HEK293T (cell line): ENCODE measurements at regions not wholly inside any gene's neighbourhood (a gene's known extent, or its start where the extent isn't known, plus 50 kb on each side); places are given as distances from the start of the nearest gene placed in this dataset.

Experiments used
- CTCF ChIA-PET: fragments of 350-600 bp; formaldehyde crosslinking; extraction: SDS; loops from one replicate; lab custom pipeline; 2021; ENCODE audit warnings: antibody characterized with exemption, inconsistent platforms; lab: Yijun Ruan, JAX
- POLR2A ChIA-PET: fragments of 350-600 bp; formaldehyde crosslinking; extraction: SDS; loops from one replicate; lab custom pipeline; 2020; ENCODE audit warnings: antibody characterized with exemption, inconsistent platforms; lab: Yijun Ruan, JAX
- DNase-seq: peaks from one replicate; pipeline ENCODE4 v3.0.0; 2012; ENCODE audit warnings: mixed read lengths; ENCODE audit errors: extremely low spot score
- ARNT ChIP-seq: fragments of 450-650 bp; IDR thresholded peaks from 2 replicates; pipeline ENCODE4 v1.6.1; 2017; ENCODE audit warnings: mild to moderate bottlenecking
- BHLHE40 ChIP-seq: fragments of 450-650 bp; IDR thresholded peaks from 2 replicates; pipeline ENCODE4 v1.6.1; 2016; ENCODE audit warnings: mild to moderate bottlenecking, moderate library complexity, borderline replicate concordance
- CTBP1 ChIP-seq: fragments of 450-650 bp; IDR thresholded peaks from 2 replicates; pipeline ENCODE4 v1.6.1; 2016; ENCODE audit warnings: borderline replicate concordance
- ELF4 ChIP-seq: fragments of 450-650 bp; IDR thresholded peaks from 2 replicates; pipeline ENCODE4 v1.6.1; 2017; ENCODE audit warnings: antibody characterized with exemption
- FOXA1 ChIP-seq: fragments of 450-650 bp; IDR thresholded peaks from 2 replicates; pipeline ENCODE4 v1.6.1; 2016; ENCODE audit warnings: mild to moderate bottlenecking
- FOXK2 ChIP-seq: fragments of 450-650 bp; IDR thresholded peaks from 2 replicates; pipeline ENCODE4 v1.6.1; 2016; ENCODE audit warnings: mild to moderate bottlenecking
- FOXM1 ChIP-seq: fragments of 450-650 bp; IDR thresholded peaks from 2 replicates; pipeline ENCODE4 v1.6.1; 2017; ENCODE audit warnings: mild to moderate bottlenecking, borderline replicate concordance
- HDGF ChIP-seq: fragments of 450-650 bp; IDR thresholded peaks from 2 replicates; pipeline ENCODE4 v1.6.1; 2017; ENCODE audit warnings: antibody characterized with exemption, borderline replicate concordance
- L3MBTL2 ChIP-seq: fragments of 450-650 bp; conservative IDR thresholded peaks from 2 replicates; pipeline ENCODE4 v1.6.1; 2016; ENCODE audit warnings: mild to moderate bottlenecking
- LEF1 ChIP-seq: fragments of 450-650 bp; IDR thresholded peaks from 2 replicates; pipeline ENCODE4 v1.6.1; 2017; ENCODE audit warnings: mild to moderate bottlenecking, borderline replicate concordance
- NFRKB ChIP-seq: fragments of 450-650 bp; IDR thresholded peaks from 2 replicates; pipeline ENCODE4 v1.6.1; 2016; ENCODE audit warnings: mild to moderate bottlenecking, moderate library complexity
- PKNOX1 ChIP-seq: fragments of 450-650 bp; IDR thresholded peaks from 2 replicates; pipeline ENCODE4 v1.6.1; 2016
- SP1 ChIP-seq: fragments of 450-650 bp; IDR thresholded peaks from 2 replicates; pipeline ENCODE4 v1.6.1; 2017
- SUZ12 ChIP-seq: fragments of 450-650 bp; IDR thresholded peaks from 2 replicates; pipeline ENCODE4 v1.6.1; 2016; ENCODE audit warnings: mild to moderate bottlenecking
- TARDBP ChIP-seq: fragments of 450-650 bp; IDR thresholded peaks from 2 replicates; pipeline ENCODE4 v1.6.1; 2016
- ZNF384 ChIP-seq: fragments of 450-650 bp; IDR thresholded peaks from 2 replicates; pipeline ENCODE4 v1.6.1; 2016

GRCh38 chr11:121961321-121961801 lies 154.7 kb downstream of the BLID start:
- TF ChIP-seq SP1 (no peak), SUZ12 (no peak), CTBP1 (no peak), HDGF (no peak), ARNT (no peak), TARDBP (no peak), FOXM1 (no peak), LEF1 (no peak), L3MBTL2 (no peak), NFRKB (no peak), ELF4 (no peak), PKNOX1 (no peak), FOXK2 (no peak), ZNF384 (no peak), BHLHE40 (no peak), FOXA1 (no peak)
- no peak for DNase-seq
- CTCF ChIA-PET = no interaction called here
- POLR2A ChIA-PET = no interaction called here

- DNase-seq = no peak
- TF ChIP-seq HDGF (no peak), BHLHE40 (no peak), L3MBTL2 (no peak), ZNF384 (no peak)
- CTCF ChIA-PET = no interaction called here
- POLR2A ChIA-PET = no interaction called here
These were observed 157.1 kb downstream of the BLID start for GRCh38 chr11:121958971-121959325.

- CTCF ChIA-PET = no interaction called here
- DNase-seq = no peak
- no peak for TF ChIP-seq FOXK2
- no peak for TF ChIP-seq SP1
- TF ChIP-seq L3MBTL2 = no peak
- no peak for TF ChIP-seq ZNF384
- no peak for TF ChIP-seq ELF4
- no peak for TF ChIP-seq NFRKB
- TF ChIP-seq BHLHE40 = no peak
- no peak for TF ChIP-seq CTBP1
- no peak for TF ChIP-seq ARNT
- no peak for TF ChIP-seq SUZ12
- TF ChIP-seq PKNOX1 = no peak
- no peak for TF ChIP-seq TARDBP
- TF ChIP-seq HDGF = no peak
- POLR2A ChIA-PET = no interaction called here
These were observed 157.6 kb downstream of the BLID start for GRCh38 chr11:121958323-121958970.

GRCh38 chr11:121953122-121953521 lies 162.9 kb downstream of the BLID start:
- ChIA-PET CTCF (no interaction called here), POLR2A (no interaction called here)
- no peak for DNase-seq
- TF ChIP-seq FOXM1 (no peak), LEF1 (no peak), BHLHE40 (no peak), SP1 (no peak), TARDBP (no peak), FOXK2 (no peak), ELF4 (no peak), CTBP1 (no peak), NFRKB (no peak), L3MBTL2 (no peak), FOXA1 (no peak), ZNF384 (no peak), PKNOX1 (no peak), SUZ12 (no peak), ARNT (no peak), HDGF (no peak)

GRCh38 chr11:121950160-121950559 lies 165.9 kb downstream of the BLID start:
- no peak for DNase-seq
- ChIA-PET CTCF (no interaction called here), POLR2A (no interaction called here)
- TF ChIP-seq ZNF384 = no peak
- no peak for TF ChIP-seq HDGF
- no peak for TF ChIP-seq FOXM1
- no peak for TF ChIP-seq CTBP1
- TF ChIP-seq BHLHE40 = no peak
- TF ChIP-seq LEF1 = no peak
- TF ChIP-seq ELF4 = no peak
- no peak for TF ChIP-seq L3MBTL2
- TF ChIP-seq SP1 = no peak
- TF ChIP-seq FOXA1 = no peak
- no peak for TF ChIP-seq NFRKB
- no peak for TF ChIP-seq SUZ12
- no peak for TF ChIP-seq FOXK2
- no peak for TF ChIP-seq ARNT
- TF ChIP-seq TARDBP = no peak

GRCh38 chr11:121946514-121946913 lies 169.5 kb downstream of the BLID start:
- POLR2A ChIA-PET = no interaction called here
- no peak for DNase-seq
- no peak for TF ChIP-seq BHLHE40
- no peak for TF ChIP-seq HDGF
- no peak for TF ChIP-seq L3MBTL2
- TF ChIP-seq FOXK2 = no peak
- CTCF ChIA-PET = no interaction called here
